Keratinocyte (primary cell): ENCODE measurements at regions not wholly inside any gene's neighbourhood (a gene's known extent, or its start where the extent isn't known, plus 50 kb on each side); places are given as distances from the start of the nearest gene placed in this dataset.

Experiments
- EZH2 ChIP-seq: IDR thresholded peaks from one replicate; pipeline ENCODE4 v1.6.1; 2012; ENCODE audit warnings: inconsistent platforms, mild to moderate bottlenecking, low read length, moderate library complexity
- TF ChIP-seq, protein P1 (sequence below), 3 experiments: IDR thresholded peaks in 1 of 3; conservative IDR thresholded peaks in 1 of 3; optimal IDR thresholded peaks in 1 of 3; 2 replicates in 2 of 3; 3 replicates in 1 of 3; pipeline versions ENCODE3 to v1.5.1; 2011; ENCODE audit warnings: low read length in 3 of 3, mild to moderate bottlenecking in 3 of 3, moderate library complexity in 2 of 3, control low read depth in 1 of 3, inconsistent platforms in 1 of 3; ENCODE audit not compliant: insufficient read depth in 2 of 3; ENCODE audit errors: extremely low read depth in 1 of 3

GRCh38 chr19:31107096-31107495 lies 242.1 kb downstream of the TSHZ3 start:
- TF ChIP-seq, protein P1, sequence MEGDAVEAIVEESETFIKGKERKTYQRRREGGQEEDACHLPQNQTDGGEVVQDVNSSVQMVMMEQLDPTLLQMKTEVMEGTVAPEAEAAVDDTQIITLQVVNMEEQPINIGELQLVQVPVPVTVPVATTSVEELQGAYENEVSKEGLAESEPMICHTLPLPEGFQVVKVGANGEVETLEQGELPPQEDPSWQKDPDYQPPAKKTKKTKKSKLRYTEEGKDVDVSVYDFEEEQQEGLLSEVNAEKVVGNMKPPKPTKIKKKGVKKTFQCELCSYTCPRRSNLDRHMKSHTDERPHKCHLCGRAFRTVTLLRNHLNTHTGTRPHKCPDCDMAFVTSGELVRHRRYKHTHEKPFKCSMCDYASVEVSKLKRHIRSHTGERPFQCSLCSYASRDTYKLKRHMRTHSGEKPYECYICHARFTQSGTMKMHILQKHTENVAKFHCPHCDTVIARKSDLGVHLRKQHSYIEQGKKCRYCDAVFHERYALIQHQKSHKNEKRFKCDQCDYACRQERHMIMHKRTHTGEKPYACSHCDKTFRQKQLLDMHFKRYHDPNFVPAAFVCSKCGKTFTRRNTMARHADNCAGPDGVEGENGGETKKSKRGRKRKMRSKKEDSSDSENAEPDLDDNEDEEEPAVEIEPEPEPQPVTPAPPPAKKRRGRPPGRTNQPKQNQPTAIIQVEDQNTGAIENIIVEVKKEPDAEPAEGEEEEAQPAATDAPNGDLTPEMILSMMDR (optimal IDR thresholded peaks at IDR 0.05 in 1 of 3, IDR thresholded peaks at IDR 0.05 in 1 of 3, conservative IDR thresholded peaks at IDR 0.05 in 1 of 3; ENCODE audit: extremely low read depth in 1 of 3, insufficient read depth in 2 of 3, low read length in 3 of 3) = no peak
- TF ChIP-seq EZH2 = no peak
